ENCODE measurements at regions not wholly inside any gene's neighbourhood (a gene's known extent, or its start where the extent isn't known, plus 50 kb on each side); places are given as distances from the start of the nearest gene placed in this dataset.

- no peak for DNase-seq (ENCODE audit: low read depth in 2 of 2)
Measured at GRCh38 chr9:93900971-93901861, 53.9 kb downstream of the BARX1 start.

GRCh38 chr9:93900436-93900819 lies 54.7 kb downstream of the BARX1 start:
- DNase-seq (ENCODE audit: low read depth in 2 of 2): no peak

GRCh38 chr9:93899609-93900435 lies 55.3 kb downstream of the BARX1 start:
- no peak for DNase-seq (ENCODE audit: low read depth in 2 of 2)

- DNase-seq (ENCODE audit: low read depth in 2 of 2): no peak
Measured at GRCh38 chr9:93898502-93899426, 56.4 kb downstream of the BARX1 start.

- no peak for DNase-seq (ENCODE audit: low read depth in 2 of 2)
Measured at GRCh38 chr9:93898026-93898425, 57.1 kb downstream of the BARX1 start.

GRCh38 chr9:93897075-93897970 lies 57.8 kb downstream of the BARX1 start:
- DNase-seq (ENCODE audit: low read depth in 2 of 2): no peak

- DNase-seq (ENCODE audit: low read depth in 2 of 2): no peak
Measured at GRCh38 chr9:93896496-93897033, 58.6 kb downstream of the BARX1 start.

- DNase-seq (ENCODE audit: low read depth in 2 of 2): no peak
Measured at GRCh38 chr9:93896093-93896492, 59.1 kb downstream of the BARX1 start.

- no peak for DNase-seq (ENCODE audit: low read depth in 2 of 2)
Measured at GRCh38 chr9:93895535-93895934, 59.6 kb downstream of the BARX1 start.

- no peak for DNase-seq (ENCODE audit: low read depth in 2 of 2)
Measured at GRCh38 chr9:93894691-93895079, 60.5 kb downstream of the BARX1 start.

GRCh38 chr9:93893899-93894690 lies 61.1 kb downstream of the BARX1 start:
- no peak for DNase-seq (ENCODE audit: low read depth in 2 of 2)

- DNase-seq (ENCODE audit: low read depth in 2 of 2): no peak
Measured at GRCh38 chr9:93893194-93893593, 62.0 kb downstream of the BARX1 start.

GRCh38 chr9:93892748-93893147 lies 62.4 kb downstream of the BARX1 start:
- DNase-seq (ENCODE audit: low read depth in 2 of 2): no peak

- DNase-seq (ENCODE audit: low read depth in 2 of 2): no peak
Measured at GRCh38 chr9:93891549-93892310, 63.4 kb downstream of the BARX1 start.

GRCh38 chr9:93891050-93891449 lies 64.1 kb downstream of the BARX1 start:
- DNase-seq (ENCODE audit: low read depth in 2 of 2): no peak

GRCh38 chr9:93890436-93890935 lies 64.7 kb downstream of the BARX1 start:
- no peak for DNase-seq (ENCODE audit: low read depth in 2 of 2)

GRCh38 chr9:93886911-93887310 lies 68.2 kb downstream of the BARX1 start:
- no peak for DNase-seq (ENCODE audit: low read depth in 2 of 2)

- no peak for DNase-seq (ENCODE audit: low read depth in 2 of 2)
Measured at GRCh38 chr9:93884808-93885207, 70.3 kb downstream of the BARX1 start.

Data from dermis microvascular lymphatic vessel endothelial cell (primary cell).